ENCODE measurements at regions not wholly inside any gene's neighbourhood (a gene's known extent, or its start where the extent isn't known, plus 50 kb on each side); places are given as distances from the start of the nearest gene placed in this dataset.

DNA sequence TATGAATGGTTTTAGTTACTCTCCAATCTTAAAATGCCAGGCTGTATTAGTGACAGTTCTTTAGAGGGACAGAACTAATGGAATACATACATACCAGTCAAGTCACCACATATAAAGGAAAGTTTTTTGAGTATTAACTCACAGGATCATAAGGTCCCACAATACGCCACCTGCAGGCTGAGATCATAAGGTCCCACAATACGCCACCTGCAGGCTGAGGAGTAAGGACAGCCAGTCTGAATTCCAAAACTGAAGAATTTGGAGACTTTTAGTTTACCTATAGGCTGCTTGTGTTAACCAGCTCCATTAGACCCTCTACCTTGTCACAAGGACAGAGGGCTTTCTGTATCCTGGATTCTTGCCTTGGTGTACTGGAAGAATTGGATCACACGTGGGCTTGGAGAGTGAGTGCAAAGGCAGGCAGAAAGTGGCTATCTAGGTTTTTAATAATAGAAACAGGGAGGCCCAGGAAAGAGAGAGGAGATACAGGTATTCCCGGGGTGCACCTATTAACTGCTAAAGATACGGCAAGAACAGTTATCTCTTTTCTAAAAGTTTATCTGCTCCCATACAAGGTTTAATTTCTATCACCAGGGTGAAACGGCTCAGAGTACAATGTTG lies 234.9 kb upstream of the CYRIA start:
- peak; percentile 10 for DNase-seq (ENCODE audit: low spot score)

DNA sequence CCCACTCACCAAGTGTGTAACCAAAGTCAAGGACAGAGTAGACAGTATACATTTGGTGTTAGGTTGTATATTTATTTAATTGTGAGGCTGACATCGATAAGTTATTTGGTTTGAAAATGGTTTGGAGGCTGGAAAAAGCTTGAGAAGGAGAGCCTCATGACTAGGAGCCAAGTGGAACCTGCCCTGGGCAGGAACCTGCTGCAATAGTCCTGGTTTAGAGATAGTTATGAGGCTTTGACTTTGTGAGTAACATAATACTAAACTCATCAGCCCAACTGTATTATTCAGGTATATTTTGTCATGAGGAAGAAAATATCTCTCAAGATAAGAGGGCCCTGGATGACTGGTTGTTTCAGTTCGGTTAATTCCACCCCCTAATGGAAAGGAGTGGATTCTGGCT lies 234.3 kb upstream of the CYRIA start:
- DNase-seq (ENCODE audit: low spot score), result no peak

DNA sequence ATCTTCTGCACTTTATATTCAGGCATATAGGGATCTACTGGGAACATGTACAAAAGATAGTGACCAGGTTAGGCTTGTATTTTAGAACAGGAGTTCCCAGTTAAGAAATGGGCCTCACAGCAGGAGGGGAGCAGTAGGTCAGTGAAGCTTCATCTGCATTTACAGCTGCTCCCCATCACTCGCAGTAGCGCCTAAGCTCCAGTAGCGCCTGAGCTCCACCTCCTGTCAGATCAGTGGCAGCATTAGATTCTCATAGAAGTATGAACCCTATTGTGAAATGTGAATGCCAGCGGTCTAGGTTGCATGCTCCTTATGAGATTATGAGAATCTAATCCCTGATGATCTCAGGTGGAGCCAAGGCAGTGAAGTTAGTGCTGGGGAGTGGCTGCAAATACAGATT lies 224.4 kb upstream of the CYRIA start:
- DNase-seq (ENCODE audit: low spot score), result no peak

DNA sequence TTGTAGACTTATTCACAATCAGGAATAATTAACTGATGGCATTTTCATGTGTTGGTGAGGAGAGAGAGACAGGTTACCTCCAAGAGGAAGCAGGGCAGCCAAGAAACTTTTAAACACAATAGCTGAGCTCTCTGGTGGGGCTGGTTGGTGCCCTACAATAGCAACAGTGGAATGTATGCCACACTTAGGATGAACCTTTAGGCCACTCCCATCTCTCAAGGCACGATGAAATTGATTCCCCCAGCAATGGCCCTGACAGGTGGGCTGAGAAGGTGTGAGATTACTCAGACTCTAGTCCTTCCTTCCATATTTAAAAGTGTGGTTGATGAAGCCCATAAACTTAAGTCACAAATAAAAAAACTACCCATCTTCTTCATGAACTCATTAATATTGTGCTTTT lies 219.4 kb upstream of the CYRIA start:
- DNase-seq (ENCODE audit: low spot score), result no peak

DNA sequence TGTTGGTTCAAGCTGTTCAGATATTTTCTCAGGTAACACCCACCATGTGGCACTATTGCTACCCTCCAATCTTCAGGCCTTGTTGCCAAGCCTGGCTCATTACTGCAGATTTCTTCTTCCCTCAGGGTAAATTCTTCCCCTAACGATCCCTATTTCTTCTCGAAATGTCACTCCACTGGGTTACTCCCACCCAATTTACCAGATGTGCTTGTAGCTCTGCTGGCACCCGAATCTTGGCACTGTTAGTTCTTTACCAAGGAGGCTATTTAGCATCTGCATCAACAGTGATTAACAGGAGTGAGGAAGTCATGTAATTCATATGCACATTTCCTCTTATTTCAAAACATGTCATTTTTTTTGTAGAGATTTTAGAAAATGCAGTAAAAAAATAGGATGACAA lies 217.1 kb upstream of the CYRIA start:
- DNase-seq (ENCODE audit: low spot score), result no peak

DNA sequence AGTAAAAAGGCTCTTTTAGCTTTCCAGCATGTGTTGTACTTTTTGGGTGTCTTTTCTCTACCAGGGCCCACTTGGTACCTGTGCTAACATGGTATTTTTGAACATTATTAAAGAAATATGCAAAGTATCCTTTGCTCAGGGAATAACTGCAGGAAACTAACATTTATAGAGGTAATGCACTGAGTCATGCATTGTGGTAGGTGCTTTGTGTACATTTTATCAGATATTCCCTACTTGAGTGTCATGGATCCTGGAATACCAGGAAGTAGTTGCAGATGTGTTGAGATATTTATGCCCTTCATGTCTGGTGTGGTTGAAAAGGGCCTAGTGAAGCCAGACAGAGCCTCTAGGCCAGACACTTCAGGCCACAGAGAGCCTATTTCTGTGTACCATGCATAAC lies 215.5 kb upstream of the CYRIA start:
- no peak for DNase-seq (ENCODE audit: low spot score)

DNA sequence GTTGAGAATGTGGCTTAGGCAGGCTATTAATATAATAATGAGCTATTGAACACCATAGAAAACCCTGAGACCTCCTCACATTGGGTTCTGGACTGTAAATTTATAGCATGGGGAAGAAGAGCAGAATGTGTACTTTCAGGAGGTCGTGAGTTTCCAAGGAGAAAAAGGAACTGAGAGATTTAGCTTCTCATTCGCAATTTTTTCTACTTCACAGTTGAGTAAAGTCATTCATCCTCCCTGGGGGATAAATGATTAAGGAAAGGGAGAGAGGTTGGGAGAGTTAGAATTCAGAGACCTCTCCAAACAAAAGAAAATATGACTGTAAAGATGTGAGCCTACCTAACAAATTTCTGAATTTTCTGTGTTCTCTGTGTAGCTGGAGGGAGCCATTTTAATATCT lies 205.8 kb upstream of the CYRIA start:
- DNase-seq (ENCODE audit: low spot score), result no peak

DNA sequence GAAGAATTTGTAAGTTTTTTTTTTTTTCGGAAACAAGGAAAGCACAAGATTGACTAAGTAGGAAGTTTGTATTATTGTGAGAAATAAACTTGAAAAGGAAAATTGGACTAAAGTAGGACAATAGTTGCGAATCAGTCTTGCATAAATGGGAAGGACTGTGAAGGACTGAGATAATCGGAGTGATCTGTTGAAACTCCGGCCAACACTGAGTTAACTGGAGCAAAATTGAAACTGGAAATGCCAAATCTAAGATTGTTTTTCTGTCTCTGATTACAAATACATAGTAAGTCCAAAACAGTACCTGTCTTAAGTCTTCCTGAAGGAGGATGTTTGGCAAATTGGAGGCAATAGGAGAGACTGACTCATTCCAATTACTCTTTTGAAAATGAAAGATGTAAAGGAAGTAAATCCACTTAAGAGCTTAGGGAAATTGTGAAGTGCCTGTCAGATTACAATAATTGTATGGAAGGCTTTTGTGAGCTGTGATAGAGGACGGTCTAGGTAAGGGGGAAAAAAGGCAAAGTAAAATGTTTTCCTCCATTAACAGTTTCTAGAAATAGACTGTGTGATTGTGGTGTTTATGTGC lies 204.9 kb upstream of the CYRIA start:
- DNase-seq (ENCODE audit: low spot score), result no peak

DNA sequence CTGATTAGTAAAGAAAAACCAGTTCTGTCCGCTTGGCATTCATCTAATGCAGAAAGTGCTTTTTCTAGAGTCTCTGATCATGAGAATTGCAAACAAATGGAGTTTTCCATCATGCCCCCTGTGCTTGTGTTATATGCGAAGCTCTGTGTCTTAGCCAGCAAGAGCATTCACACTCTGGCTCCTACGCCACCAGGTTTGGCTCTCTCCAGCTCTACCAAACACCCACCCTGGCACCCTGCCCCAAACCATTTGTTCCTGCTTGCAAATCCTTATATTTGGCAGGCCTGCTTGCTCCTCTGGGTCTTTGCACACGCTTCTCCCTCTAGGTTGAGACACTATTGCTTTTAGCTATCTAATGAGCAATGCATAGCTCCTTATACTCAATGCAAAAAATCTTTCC lies 204.1 kb upstream of the CYRIA start:
- no peak for DNase-seq (ENCODE audit: low spot score)

DNA sequence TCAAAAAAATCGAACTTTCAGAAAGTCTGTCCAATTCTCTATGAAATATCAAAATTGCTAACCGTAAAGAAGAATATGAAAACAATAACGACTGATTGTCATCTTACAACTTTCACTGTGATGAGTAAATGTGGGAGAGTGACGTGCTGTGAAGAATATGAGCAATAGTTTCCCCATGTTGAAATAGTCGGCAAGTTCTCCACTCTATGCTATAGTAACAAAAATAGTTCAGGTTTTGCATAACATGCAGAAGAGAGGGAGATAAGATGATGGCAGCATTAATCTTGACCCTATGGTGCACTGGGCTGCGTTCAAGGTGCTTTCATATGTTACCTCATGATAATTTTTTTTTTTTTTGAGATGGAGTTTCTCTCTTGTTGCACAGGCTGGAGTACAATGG lies 196.8 kb upstream of the CYRIA start:
- DNase-seq (ENCODE audit: low spot score), result no peak

DNA sequence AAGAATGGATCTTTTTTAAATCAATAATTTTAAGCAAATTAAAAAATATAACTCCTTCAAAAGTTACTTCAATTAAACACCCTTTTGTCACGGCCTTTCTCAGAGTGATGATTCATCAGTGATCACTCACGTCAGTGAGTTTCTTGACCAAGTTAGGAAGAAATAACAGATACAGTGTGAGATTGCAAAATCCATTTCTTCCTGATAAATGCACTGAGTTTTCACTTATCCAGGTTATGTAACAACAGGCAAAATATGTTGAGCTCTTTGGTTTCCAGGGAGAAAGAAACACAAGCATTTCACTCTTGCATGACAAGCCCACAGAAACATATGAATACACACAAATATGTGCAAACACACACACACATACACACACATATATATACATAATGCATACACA lies 195.9 kb upstream of the CYRIA start:
- DNase-seq (ENCODE audit: low spot score), result no peak

DNA sequence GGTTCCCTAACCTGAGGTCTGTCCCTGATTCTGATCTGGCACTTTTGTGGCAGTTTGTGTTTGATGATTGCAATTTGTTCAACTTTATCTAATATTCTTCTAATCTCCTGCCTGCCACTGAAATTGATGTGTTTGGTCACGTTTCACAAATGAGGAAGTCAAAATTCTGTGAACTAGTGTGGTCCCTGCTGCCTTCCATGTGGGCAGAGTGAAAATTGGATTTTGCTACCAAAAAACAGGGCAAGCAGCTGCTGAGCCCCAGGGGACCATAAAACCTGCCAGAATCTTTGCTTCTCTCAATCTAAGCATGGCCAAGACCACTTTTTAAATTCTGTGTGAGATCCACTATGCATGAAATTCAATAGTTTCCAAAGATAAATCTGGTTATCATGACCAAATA lies 195.5 kb upstream of the CYRIA start:
- DNase-seq (ENCODE audit: low spot score), result no peak

DNA sequence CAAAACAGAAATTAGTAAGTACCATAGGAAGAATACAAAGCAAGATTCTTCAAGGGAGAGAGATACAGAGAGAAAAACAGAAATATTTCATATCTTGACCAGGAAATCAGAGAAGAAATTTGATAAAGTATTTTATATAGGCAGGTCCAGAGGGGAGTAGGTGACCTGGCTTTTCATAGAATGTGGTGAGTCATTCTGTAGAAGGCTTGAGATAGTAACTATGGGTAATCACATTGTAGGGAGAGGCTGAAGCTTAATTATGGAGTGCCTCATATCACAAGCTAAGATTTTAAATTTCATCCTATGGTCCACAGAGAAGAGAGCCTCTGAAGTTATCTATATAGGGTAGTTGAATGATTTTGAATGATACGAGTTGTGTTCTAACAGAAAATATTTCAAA lies 195.0 kb upstream of the CYRIA start:
- DNase-seq (ENCODE audit: low spot score), result no peak

DNA sequence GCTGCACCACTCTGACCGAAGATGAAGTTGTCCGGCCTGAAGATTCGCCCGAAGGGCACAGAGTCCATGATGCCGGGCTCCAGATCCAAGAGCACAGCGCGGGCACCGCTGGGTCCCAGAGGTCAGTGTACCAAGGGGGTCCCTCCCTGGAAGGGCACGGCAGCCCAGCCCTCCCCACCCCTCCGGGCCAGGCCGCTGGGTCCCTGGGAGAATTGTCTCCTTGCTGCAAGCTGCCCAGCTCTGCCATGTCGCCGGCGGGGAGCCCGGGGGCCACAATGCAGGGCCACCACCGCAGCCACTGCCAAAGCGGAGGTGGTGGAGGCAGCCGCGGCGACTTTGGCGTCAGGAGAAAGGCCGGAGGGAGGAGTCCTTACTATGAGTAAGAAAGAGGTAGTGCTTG lies 189.5 kb upstream of the CYRIA start:
- DNase-seq (ENCODE audit: low spot score), result no peak

DNA sequence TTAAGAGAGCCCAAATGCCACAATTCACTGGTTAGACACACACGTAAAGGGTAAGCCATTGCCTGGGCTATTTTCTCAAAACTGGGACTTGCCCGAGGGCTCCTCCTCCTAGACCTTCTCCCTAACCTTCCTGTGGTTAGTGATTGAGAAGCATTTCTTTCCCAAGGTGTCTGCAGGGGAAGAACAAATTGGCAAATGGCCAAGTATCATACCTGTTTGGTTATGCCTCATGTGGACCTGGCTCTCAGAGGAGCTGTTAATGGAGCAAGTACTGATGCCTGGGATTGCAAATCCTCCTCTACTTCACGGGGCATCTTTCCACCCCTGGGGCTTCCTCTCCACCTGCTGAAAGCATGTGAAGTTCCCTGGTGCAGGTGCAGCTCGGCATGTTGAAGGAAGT lies 187.5 kb upstream of the CYRIA start:
- no peak for DNase-seq (ENCODE audit: low spot score)

DNA sequence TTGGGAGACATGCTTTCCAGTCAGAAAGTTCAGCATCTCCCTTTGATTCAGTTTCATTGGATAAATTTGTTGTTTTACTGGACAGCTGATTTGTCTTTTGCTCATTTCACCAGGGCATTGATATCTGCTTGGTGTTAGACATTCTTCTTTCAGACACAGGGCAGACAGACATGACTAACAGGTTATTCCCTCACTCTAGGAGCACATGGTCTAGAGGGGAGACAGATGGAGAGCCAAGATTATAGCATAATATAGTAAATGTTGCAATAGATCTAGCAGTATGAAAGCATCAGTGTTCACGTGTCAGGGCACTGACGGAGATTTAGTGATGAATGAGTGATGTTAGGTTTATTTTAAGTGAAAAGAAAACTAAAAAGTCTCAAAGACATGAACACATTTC lies 187.0 kb upstream of the CYRIA start:
- no peak for DNase-seq (ENCODE audit: low spot score)

DNA sequence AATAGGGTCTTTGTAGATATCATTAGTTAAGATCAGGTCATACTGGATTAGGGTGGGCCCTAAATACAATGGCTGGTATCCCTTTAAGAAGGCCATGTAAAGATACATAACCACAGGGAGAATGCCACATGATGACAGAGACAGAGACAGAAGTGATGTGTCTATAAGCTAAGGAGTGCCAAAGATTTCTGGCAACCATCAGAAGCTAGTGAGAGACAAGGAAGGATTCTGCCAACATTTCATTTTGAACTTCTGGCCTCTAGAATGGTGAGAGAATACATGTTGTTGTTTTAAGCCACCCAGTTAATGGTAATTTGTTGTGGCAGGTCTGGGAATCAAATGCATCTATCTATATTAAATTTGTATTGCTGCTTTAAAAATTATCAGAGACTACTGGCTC lies 185.5 kb upstream of the CYRIA start:
- DNase-seq (ENCODE audit: low spot score), result no peak

DNA sequence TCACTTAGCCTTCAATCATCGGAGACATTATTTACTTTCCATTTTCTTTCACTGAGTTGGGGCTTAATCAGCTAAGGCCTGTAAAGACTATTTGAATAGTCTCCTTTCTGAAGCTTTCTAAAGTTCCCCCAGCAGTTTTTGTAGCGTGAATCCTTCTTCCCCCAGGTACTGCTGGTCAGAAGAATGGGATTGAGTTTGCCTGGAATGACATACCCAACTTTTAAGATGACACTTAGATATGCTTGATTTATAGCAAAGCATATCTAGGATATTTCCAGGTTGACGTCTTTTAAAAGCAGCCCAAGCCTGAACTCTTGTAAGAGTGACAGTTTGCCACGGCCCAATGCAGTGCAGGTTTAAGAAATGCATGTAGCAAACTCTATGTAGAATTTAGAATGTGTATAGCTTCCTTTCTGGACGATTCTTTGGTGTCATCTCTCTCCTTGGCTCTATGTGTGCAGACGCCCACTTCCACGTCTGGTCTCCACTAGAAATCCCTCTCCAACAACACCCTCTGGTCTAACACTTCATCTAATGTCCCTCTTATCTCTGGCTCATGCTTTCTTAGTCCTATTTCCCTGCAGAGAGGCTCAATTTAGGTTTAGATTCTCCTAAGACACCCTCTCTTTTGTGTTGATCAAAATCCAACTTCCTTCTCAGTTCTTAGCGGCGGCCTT lies 175.0 kb upstream of the CYRIA start:
- DNase-seq (ENCODE audit: low spot score), result no peak

DNA sequence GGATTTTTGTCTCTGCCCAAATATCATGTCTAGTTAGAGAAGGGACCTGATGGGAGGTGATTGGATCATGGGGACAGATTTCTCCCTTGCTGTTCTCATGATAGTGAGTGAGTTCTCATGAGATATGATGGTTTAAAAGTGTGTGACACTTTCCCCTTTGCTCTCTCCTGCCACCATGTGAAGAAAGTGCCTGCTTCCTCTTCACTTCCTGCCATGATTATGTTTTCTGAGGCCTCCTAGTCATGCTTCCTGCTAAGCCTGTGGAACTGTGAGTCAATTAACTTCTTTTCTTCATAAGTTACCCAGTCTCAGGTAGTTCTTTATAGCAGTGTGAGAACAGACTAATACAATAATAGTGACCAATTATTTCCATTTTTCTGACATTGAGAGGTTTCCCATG lies 167.3 kb upstream of the CYRIA start:
- no peak for DNase-seq (ENCODE audit: low spot score)

DNA sequence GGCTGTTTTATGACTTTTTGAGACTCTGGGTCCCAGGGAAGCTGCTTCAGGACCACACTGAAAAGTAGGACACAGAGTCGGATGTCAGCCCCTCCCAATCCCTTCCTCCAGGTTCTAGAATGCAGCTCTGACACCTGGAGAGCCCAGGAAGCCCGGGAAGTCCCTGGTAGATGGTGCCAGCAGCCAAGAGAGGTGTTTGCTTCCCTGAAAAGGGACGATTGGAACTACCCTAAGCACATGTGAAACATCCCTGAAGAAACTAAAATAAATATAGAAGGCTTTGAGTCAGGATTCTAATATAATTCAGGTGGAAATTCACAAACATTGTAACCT lies 163.2 kb upstream of the CYRIA start:
- no peak for DNase-seq (ENCODE audit: low spot score)

DNA sequence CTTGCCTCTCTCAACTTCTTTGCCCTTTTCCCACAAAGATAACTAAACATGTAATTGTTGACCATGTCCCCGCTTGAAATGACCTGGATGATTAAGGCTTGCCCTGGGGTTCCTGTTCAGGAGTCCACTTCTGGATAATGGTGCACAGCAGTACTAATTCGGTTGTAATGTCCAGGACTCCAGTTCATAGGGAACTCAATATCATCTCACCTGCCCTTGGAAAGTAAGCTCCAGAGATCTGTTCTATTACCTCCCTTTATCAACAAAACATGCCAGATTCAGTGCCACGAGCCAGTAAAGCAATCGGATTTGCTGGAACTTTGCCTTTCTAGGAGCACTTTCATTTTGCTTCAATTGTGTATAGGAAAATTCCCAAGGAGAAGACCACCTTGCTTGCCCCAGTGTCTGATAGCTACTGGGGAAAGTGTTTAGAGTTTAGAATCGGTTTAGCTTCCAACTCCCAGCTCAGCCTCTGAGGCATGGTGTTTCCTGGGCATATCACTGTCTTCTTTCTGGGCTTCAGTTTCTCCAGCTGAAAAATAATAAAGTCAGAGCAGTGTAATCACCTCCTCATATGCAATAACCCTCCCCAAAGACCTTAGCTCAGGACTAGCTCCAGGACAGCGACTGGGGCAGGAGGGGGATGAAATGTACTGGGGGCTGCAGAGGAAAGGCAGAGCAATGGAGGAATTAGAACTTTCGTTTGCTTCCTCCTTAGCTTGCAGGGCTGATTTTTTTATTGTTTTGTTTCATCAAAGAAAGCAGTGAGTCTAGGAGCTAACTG lies 162.6 kb upstream of the CYRIA start:
- no peak for DNase-seq (ENCODE audit: low spot score)

DNA sequence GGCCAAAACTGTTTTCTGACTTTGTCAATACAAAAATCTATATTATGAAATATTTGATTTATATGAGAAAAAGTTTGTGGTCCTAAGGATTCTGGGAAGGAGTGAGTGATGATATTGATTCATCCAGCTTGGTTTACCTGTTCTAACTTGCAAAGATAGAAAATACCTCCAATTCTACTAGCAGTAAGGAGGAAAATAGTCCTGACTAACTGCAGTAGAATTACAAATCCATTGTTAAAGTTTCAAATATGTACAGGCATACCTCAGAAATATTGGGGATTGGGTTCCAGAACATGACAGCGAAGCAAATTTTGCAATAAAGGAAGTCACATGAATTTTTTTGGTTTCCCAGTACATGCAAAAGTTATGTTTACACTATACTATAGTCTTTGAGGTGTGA lies 158.8 kb upstream of the CYRIA start:
- DNase-seq (ENCODE audit: low spot score), result no peak

DNA sequence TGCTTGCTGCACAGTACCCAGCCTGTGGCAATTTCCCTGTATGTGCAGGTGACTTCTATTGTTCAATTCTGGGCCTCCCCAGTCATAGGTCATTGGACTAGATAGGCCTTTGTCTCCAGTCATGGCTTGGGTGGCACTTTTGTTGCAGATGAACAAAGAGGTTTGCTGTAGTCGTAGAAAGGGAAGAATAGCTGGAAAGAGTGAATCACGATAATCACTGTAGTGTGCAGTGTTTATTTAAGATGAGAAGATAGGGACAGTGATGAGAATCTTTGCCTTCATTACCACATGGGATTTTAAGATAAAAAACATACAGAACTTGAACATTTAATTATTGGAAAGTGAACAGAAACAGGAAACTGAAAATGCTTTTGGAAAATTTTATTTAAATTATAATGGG lies 156.1 kb upstream of the CYRIA start:
- no peak for DNase-seq (ENCODE audit: low spot score)
